ENCODE measurements at regions not wholly inside any gene's neighbourhood (a gene's known extent, or its start where the extent isn't known, plus 50 kb on each side); places are given as distances from the start of the nearest gene placed in this dataset.

GRCh38 chr4:65839164-65839931 is 169.1 kb upstream of the EPHA5 start:
- no TSS peak for BruUV-seq (replicated peaks)
- TF ChIP-seq TCF7L2 (IDR thresholded peaks at IDR 0.05; ENCODE audit: low read depth, low read length) (no peak), POLR2AphosphoS5 (IDR thresholded peaks at IDR 0.05; ENCODE audit: low read depth, low read length) (no peak), SIN3A (IDR thresholded peaks at IDR 0.05; ENCODE audit: borderline replicate concordance, insufficient read depth, low read depth, low read length) (no peak)
- TF ChIP-seq, protein P1, sequence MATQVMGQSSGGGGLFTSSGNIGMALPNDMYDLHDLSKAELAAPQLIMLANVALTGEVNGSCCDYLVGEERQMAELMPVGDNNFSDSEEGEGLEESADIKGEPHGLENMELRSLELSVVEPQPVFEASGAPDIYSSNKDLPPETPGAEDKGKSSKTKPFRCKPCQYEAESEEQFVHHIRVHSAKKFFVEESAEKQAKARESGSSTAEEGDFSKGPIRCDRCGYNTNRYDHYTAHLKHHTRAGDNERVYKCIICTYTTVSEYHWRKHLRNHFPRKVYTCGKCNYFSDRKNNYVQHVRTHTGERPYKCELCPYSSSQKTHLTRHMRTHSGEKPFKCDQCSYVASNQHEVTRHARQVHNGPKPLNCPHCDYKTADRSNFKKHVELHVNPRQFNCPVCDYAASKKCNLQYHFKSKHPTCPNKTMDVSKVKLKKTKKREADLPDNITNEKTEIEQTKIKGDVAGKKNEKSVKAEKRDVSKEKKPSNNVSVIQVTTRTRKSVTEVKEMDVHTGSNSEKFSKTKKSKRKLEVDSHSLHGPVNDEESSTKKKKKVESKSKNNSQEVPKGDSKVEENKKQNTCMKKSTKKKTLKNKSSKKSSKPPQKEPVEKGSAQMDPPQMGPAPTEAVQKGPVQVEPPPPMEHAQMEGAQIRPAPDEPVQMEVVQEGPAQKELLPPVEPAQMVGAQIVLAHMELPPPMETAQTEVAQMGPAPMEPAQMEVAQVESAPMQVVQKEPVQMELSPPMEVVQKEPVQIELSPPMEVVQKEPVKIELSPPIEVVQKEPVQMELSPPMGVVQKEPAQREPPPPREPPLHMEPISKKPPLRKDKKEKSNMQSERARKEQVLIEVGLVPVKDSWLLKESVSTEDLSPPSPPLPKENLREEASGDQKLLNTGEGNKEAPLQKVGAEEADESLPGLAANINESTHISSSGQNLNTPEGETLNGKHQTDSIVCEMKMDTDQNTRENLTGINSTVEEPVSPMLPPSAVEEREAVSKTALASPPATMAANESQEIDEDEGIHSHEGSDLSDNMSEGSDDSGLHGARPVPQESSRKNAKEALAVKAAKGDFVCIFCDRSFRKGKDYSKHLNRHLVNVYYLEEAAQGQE (IDR thresholded peaks at IDR 0.05; ENCODE audit: insufficient read depth in 1 of 2, low read depth in 2 of 2, low read length in 1 of 2): no peak
- TF ChIP-seq, protein P2, sequence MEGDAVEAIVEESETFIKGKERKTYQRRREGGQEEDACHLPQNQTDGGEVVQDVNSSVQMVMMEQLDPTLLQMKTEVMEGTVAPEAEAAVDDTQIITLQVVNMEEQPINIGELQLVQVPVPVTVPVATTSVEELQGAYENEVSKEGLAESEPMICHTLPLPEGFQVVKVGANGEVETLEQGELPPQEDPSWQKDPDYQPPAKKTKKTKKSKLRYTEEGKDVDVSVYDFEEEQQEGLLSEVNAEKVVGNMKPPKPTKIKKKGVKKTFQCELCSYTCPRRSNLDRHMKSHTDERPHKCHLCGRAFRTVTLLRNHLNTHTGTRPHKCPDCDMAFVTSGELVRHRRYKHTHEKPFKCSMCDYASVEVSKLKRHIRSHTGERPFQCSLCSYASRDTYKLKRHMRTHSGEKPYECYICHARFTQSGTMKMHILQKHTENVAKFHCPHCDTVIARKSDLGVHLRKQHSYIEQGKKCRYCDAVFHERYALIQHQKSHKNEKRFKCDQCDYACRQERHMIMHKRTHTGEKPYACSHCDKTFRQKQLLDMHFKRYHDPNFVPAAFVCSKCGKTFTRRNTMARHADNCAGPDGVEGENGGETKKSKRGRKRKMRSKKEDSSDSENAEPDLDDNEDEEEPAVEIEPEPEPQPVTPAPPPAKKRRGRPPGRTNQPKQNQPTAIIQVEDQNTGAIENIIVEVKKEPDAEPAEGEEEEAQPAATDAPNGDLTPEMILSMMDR (IDR thresholded peaks at IDR 0.05): no peak
- Histone ChIP-seq H3K27me3 (ENCODE audit: control insufficient read depth, insufficient read depth, low read length) (no peaks in the 10 kb centered on the region), H3K27ac (ENCODE audit: low read length) (no peak overlapping the region), H3K4me1 (ENCODE audit: control insufficient read depth, insufficient read depth, low read length) (no peaks in the 10 kb centered on the region), H3K9me3 (ENCODE audit: control insufficient read depth, insufficient read depth, low read depth, low read length) (no peaks in the 10 kb centered on the region), H3K4me3 (ENCODE audit: low read depth in 2 of 2, low read length in 2 of 2) (no peak overlapping the region), H3K36me3 (ENCODE audit: control insufficient read depth, insufficient read depth, low read length) (no peaks in the 10 kb centered on the region)
- ChIA-PET CTCF (no interaction called here), POLR2A (no interaction called here)
- in situ Hi-C loops (cut with HindIII; ENCODE audit: low pct_unique_long_range_greater_than_20kb, low sequenced_read_pairs): no loop called here
- intact Hi-C loops (cut with micrococcal nuclease; ENCODE audit: unreplicated experiment): no loop called here
- ATAC-seq (no peak), DNase-seq (ENCODE audit: low read depth, low spot score) (no peak)

DNA sequence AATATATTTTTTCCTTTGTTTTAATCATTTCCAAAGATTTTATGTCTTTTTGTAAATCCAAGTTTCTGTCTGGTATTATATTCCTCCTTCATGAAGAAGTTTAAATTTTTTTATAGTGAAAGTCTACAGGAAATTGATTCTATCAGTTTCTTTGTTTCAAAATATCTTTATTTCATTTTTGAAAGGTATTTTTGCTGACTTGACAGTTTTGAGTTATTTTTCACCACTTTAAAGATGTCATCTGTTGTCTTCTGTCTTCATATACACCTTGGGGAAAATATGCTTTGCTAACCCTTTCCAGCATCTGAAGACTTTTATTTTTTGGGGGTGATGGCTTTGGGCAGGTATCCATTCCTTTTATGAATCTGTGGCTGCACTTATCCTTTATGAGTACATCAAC is 164.4 kb upstream of the EPHA5 start:
- ATAC-seq (no peak), DNase-seq (ENCODE audit: low read depth, low spot score) (no peak)
- Histone ChIP-seq H3K9me3 (ENCODE audit: control insufficient read depth, insufficient read depth, low read depth, low read length) (no peaks in the 10 kb centered on the region), H3K27ac (ENCODE audit: low read length) (no peak overlapping the region), H3K4me1 (ENCODE audit: control insufficient read depth, insufficient read depth, low read length) (no peaks in the 10 kb centered on the region), H3K36me3 (ENCODE audit: control insufficient read depth, insufficient read depth, low read length) (no peaks in the 10 kb centered on the region), H3K4me3 (ENCODE audit: low read depth in 2 of 2, low read length in 2 of 2) (no peak overlapping the region), H3K27me3 (ENCODE audit: control insufficient read depth, insufficient read depth, low read length) (no peaks in the 10 kb centered on the region)
- BruUV-seq (replicated peaks): no TSS peak
- no peak for TF ChIP-seq TCF7L2 (IDR thresholded peaks at IDR 0.05; ENCODE audit: low read depth, low read length)
- no peak for TF ChIP-seq POLR2AphosphoS5 (IDR thresholded peaks at IDR 0.05; ENCODE audit: low read depth, low read length)
- TF ChIP-seq, protein P2 (IDR thresholded peaks at IDR 0.05): no peak
- TF ChIP-seq, protein P1 (IDR thresholded peaks at IDR 0.05; ENCODE audit: insufficient read depth in 1 of 2, low read depth in 2 of 2, low read length in 1 of 2): no peak
- TF ChIP-seq SIN3A (IDR thresholded peaks at IDR 0.05; ENCODE audit: borderline replicate concordance, insufficient read depth, low read depth, low read length): no peak
- in situ Hi-C loops (cut with HindIII; ENCODE audit: low pct_unique_long_range_greater_than_20kb, low sequenced_read_pairs): no loop called here
- ChIA-PET POLR2A (no interaction called here), CTCF (no interaction called here)
- intact Hi-C loops (cut with micrococcal nuclease; ENCODE audit: unreplicated experiment): no loop called here

All from Panc1 (cell line).